Right lobe of liver (tissue), 4 donors: ENCODE measurements at regions not wholly inside any gene's neighbourhood (a gene's known extent, or its start where the extent isn't known, plus 50 kb on each side); places are given as distances from the start of the nearest gene placed in this dataset.

Experiments
- CTCF ChIP-seq, 4 donors: fragments of 200-600 bp in 3 of 4; fragments of 450-650 bp in 1 of 4; IDR thresholded peaks; one replicate each; pipeline versions ENCODE4 v1.5.1 to v1.8.0; 2016 to 2022; ENCODE audit warnings: antibody characterized with exemption in 4 of 4, mild to moderate bottlenecking in 2 of 4
- POLR2A ChIP-seq: fragments of 450-650 bp; IDR thresholded peaks from one replicate; pipeline ENCODE4 v1.6.1; 2017; ENCODE audit warnings: antibody characterized with exemption, mild to moderate bottlenecking
- donor health status: DM: no; HTN: no; CAD: no.
- donor health status: DM: no; HTN: no; CAD: no.
- donor health status: DM: no; HTN: yes; CAD: no.

- TF ChIP-seq CTCF (IDR thresholded peaks at IDR 0.05) (no peak), POLR2A (no peak)
Measured at GRCh38 chr6:27568226-27568897, 95.5 kb upstream of the ZNF184 start.
